Limb (tissue), 2 donors: ENCODE measurements at regions not wholly inside any gene's neighbourhood (a gene's known extent, or its start where the extent isn't known, plus 50 kb on each side); places are given as distances from the start of the nearest gene placed in this dataset.
"Not testable (repeated sequence)": the region's sequence is repeated elsewhere in the genome, so short reads cannot be mapped to it uniquely, and the experiment has no call there.

Experiments
- DNase-seq, 2 donors: peaks; one replicate each; pipeline ENCODE4 v3.0.0-alpha.2; 2016; ENCODE audit errors: extremely low spot score in 2 of 2

- no peak for DNase-seq
Measured at GRCh38 chr5:121638126-121638525, 213.6 kb upstream of the FTMT start.

DNA sequence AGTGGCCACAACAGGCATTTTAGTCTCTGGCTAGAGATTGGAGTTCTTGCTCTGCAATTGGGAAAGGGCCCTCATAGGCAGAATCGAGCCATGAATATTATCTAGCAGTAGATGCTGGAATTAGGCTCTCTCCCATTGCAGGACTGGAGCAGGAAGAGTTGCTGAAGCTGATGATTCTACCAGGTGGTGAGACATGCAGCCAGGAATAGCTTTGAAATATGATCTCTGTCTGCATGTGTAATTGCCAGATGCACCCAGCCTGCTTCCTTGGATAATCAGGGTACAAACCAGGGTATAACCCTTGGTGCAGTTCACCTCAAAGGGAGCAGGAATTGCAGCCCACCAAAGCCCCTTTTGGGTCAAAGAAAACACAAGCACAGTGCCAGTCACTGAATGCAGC, 211.4 kb upstream of the FTMT start:
- no peak for DNase-seq

DNA sequence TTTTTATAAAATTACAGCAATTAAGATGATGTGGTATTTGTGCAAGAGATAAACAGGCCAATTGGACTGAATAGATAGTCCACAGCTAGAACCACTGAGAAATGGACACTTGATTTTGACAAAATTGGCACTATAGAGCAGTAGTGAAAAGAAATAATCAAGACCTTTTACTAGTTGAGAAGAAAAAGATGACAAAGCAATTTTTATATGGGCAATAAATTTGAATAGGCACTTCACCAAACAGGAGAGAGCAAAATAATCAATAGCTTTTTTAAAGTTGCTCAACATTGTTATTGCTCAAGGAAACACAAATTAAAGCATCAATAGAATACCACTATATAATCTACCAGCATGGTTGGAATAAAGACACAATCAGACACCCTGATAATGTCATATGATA, 193.5 kb upstream of the FTMT start:
- no peak for DNase-seq

GRCh38 chr5:121660142-121660541, 191.5 kb upstream of the FTMT start:
- DNase-seq = no peak

- DNase-seq = not testable (repeated sequence)
Measured at GRCh38 chr5:121665542-121665941, 186.1 kb upstream of the FTMT start.

DNA sequence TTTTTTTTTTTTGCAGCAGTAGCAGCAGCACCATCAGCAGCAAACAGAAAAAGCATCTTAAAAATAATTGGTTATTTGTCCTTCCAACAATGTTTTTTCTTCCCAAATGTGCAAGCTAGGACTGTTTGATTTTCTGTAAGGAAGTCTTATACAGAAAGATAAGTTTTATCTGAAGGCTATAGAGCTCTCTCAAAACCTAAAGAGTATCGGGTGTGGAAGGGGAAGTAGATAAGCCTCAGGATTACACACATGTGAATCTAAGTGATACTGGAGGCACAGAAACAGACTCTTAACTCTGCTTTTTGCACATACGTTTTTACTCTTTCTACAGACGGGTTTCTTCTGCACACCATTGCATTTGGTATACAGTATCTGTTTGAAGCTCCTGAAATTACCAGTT, 184.4 kb upstream of the FTMT start:
- DNase-seq = no peak

GRCh38 chr5:121668635-121669034, 183.0 kb upstream of the FTMT start:
- DNase-seq = no peak

DNA sequence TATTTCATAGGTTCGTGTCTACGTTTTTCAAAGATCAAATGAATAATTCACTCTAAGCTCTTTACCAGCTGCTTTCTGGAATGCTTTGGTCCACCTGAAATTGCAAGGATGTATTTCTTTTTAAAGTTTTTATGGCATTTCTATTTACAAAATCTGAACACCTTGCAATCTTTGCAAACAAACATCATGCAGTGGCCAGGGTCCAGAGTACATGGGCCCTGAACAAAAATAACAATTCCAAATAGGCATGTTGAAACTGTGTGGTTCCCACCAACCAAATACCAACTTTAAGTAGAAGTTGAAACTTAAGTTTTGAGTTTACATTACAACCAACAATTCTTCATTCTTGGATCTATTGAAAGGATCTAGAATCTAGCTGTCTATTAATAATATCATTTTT, 180.1 kb upstream of the FTMT start:
- no peak for DNase-seq

GRCh38 chr5:121675924-121676323, 175.8 kb upstream of the FTMT start:
- DNase-seq = no peak

GRCh38 chr5:121681229-121681855, 170.3 kb upstream of the FTMT start:
- no peak for DNase-seq

DNA sequence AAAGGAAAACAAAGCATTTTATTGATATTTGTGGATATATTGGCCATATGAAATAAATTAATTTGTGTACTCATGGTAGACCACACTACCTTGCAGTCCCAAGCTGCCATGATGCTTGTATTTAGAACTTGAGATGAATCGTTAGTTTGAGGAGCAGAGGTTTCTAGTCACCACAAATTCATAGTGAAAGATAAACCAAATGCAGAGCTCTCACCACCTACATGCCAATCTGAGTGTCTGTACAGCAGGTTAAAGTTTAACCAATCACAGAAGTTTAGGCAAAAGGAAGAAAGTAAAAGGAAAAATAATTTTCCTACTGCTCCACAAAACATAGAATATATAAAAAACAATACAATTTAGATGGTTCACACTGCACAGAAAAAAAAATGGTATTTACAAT, 163.6 kb upstream of the FTMT start:
- no peak for DNase-seq

DNA sequence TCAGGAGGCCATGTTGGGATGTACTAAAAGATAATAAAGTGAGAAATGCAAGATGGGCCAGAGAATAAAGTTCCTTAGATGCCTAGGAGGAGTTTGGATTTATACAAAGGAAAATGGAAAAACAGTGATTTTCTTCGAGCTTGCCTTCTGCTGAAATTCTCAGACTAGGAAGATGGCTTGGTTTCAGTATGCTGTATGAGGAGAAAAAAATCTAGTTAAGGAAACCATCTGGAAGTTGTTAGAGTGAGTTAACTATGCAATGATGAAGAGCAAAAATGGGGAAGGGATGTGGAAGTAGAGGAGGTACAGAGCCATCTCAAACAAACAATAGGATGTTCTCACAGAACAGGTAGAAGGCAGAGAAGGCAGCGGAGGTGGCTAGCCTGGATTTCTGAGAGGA, 162.9 kb upstream of the FTMT start:
- no peak for DNase-seq

DNA sequence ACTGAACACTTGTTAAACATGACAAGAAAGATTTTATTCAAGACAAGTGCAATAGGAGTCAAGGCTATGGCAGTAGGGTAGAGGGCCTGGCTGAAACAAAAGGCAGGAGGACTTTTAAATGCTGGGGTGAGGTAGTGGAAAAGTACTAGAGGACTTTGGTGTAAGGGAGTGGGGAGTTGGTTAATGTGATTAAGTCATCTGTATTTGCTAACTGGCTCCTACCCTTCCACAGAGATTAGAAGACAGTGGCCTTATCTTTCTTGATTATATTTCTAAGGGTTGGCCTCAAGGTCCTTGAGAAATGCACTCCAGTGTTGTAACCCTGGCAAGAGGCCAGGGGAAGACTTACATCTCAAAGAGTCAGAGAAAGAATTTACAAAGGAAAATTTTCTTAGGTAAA, 160.2 kb upstream of the FTMT start:
- no peak for DNase-seq

DNA sequence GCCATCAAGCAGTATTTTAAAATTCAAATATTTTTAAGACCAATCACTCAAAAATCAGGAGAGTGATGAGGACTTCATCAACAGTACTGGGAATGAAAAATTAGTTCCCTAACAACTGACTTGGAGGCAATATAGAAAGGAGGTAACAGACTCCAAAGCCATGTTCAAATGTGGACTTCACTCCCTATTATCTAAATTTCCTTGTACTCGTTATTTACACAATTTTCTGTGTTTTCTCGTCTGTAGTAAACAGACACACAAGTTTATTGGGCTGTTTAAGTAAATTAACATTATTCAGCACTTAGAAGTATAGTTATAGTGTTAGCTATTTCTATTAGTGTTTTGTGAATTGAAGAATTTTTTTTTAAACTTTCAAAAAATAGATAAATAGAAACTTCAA, 159.5 kb upstream of the FTMT start:
- DNase-seq = no peak

GRCh38 chr5:121693864-121694263, 157.8 kb upstream of the FTMT start:
- DNase-seq = no peak

GRCh38 chr5:121695307-121695706, 156.4 kb upstream of the FTMT start:
- no peak for DNase-seq

- DNase-seq = no peak
Measured at GRCh38 chr5:121698690-121699089, 153.0 kb upstream of the FTMT start.

DNA sequence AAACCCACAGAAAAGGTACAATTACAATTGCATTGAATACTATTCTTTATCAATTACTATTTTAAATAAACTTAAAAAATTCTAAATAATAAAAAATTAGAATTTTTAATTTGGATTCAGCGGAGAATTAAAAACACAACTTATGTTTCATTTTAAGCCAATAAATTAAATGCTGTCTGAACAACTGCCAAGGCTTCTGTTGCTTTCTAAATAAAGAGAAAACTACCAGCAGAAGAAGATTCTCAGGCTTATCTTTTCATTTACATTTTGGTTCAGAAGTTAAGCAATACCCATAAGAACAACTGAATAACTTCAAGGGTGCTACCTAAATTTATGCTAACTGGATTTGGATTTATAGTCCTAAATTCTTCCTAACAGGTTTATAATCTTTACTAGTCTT, 150.0 kb upstream of the FTMT start:
- no peak for DNase-seq

DNA sequence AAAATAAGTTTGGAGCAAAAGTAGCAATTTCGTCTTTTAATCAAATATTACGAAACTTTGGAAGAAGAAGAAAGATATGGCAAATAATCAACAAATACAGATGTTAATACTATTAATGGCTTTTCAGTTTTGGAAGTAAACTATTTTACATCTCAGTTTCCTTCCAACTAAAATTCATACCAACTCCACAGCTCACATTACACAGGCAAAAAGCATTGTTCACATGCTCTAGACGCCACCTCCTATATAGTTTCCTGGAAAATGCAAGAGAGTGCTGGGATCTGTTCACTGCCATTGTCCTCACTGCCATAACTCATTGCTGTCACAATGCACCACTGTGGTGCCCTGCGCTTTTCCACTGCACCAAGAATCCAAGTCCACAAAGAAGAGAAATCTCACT, 149.0 kb upstream of the FTMT start:
- DNase-seq = no peak

DNA sequence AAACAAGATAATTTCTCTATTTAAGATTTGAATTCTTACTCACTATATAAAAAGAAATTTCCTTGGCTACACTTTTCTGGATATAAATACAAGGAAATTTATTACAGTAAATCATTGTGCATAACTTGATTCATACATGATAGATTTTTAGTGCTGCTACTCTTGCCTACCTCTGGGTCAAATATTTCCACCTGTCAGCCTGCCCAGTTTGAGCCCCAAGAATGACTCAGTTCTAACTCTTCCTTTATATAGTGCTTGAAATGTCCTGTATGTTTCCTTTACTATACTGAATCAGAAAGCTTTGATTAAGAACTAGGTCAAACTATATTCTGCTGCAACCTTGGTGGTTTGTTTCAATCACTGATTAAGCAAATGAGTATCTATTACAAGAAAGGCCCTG, 147.4 kb upstream of the FTMT start:
- DNase-seq = no peak

DNA sequence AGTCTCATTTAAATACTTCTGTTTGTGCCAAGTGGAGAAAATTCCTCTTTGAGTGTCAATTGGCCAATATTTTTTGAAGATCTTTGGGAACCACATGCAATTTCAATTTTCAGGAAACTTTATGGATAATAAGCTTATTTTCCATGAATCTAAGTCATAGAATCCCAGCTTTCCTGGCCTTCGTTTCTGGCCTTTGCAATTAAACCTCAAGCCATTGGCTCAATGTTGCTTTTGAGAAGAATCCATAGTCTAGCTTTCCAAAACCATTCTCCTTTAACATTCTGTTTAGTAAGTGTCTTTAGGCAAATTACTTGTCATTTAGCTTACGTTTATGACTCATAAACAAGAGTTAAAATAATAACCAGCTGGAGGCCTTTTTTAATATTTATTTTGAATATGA, 145.0 kb upstream of the FTMT start:
- peak in 1 of 2 donors; percentile 13 for DNase-seq

GRCh38 chr5:121707178-121707577, 144.5 kb upstream of the FTMT start:
- no peak for DNase-seq

DNA sequence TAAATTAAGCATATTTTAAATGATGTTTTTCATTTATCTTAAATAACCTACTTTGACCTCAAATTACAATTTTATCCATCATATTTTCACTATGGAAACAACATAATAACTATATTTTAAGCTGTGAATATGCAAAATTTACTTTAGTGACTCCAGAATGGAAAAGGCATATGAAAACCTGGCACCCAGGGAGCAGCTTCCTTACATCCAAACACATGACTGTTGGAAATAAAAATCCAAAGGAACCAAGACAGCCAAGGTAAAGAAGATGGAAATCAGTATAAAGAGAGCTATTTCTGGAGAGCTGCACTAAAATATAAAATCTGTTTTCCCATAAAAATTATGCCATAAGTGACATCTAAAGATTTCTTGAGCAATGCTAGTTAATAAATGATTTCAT, 140.3 kb upstream of the FTMT start:
- no peak for DNase-seq

DNA sequence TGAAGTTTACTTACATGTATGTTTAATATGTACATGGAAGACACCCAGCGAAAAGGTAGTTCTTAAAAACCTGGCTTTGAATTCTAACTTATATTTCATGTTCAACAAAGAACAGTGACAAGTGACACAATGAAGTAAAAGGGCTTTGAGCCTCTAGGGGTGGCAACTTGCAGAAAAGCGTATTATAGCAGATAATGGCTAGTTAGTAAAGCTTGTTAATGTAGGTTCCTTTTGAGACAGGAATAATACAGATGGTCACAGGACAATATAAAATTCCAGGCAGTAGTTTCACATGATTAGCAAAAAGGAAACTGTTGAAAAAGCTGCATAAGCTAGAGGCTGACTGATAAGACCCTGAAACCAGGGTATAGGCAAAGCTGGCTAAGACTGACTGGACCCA, 132.4 kb upstream of the FTMT start:
- DNase-seq = no peak
